ENCODE measurements at regions not wholly inside any gene's neighbourhood (a gene's known extent, or its start where the extent isn't known, plus 50 kb on each side); places are given as distances from the start of the nearest gene placed in this dataset.
"Not testable (repeated sequence)": the region's sequence is repeated elsewhere in the genome, so short reads cannot be mapped to it uniquely, and the experiment has no call there.

GRCh38 chr16:16996827-16997226, 473.9 kb downstream of the XYLT1 start:
- no peaks in the 10 kb centered on the region for H3K27me3 ChIP-seq
- DNase-seq: no peak
- no peaks in the 10 kb centered on the region for H3K36me3 ChIP-seq
- no peak for TF ChIP-seq CTCF (IDR thresholded peaks at IDR 0.05)
- TF ChIP-seq POLR2A (IDR thresholded peaks at IDR 0.05): no peak
- no peak overlapping the region for H3K4me3 ChIP-seq
- no peaks in the 10 kb centered on the region for H3K9me3 ChIP-seq
- no peaks in the 10 kb centered on the region for H3K4me1 ChIP-seq
- no peak overlapping the region for H3K27ac ChIP-seq
- intact Hi-C loops (cut with DNase I; ENCODE audit: low total_unique reads): no loop called here

- TF ChIP-seq POLR2A (IDR thresholded peaks at IDR 0.05): no peak
- TF ChIP-seq CTCF (IDR thresholded peaks at IDR 0.05): no peak
- H3K4me3 ChIP-seq: no peak overlapping the region
- H3K27ac ChIP-seq: no peak overlapping the region
- no peaks in the 10 kb centered on the region for H3K36me3 ChIP-seq
- H3K9me3 ChIP-seq: no peaks in the 10 kb centered on the region
- H3K27me3 ChIP-seq: no peaks in the 10 kb centered on the region
- no peaks in the 10 kb centered on the region for H3K4me1 ChIP-seq
- intact Hi-C loops (cut with DNase I; ENCODE audit: low total_unique reads): no loop called here
- no peak for DNase-seq
These were observed 473.4 kb downstream of the XYLT1 start for GRCh38 chr16:16997349-16997748.

GRCh38 chr16:17001471-17001870, 469.3 kb downstream of the XYLT1 start:
- TF ChIP-seq CTCF (IDR thresholded peaks at IDR 0.05): no peak
- TF ChIP-seq POLR2A (IDR thresholded peaks at IDR 0.05): no peak
- intact Hi-C loops (cut with DNase I; ENCODE audit: low total_unique reads): no loop called here
- Histone ChIP-seq H3K4me3 (no peak overlapping the region), H3K27me3 (no peaks in the 10 kb centered on the region), H3K27ac (no peak overlapping the region), H3K9me3 (no peaks in the 10 kb centered on the region), H3K4me1 (no peaks in the 10 kb centered on the region), H3K36me3 (no peaks in the 10 kb centered on the region)
- DNase-seq: no peak

GRCh38 chr16:17002565-17002964, 468.2 kb downstream of the XYLT1 start:
- no peak overlapping the region for H3K27ac ChIP-seq
- H3K27me3 ChIP-seq: no peaks in the 10 kb centered on the region
- H3K9me3 ChIP-seq: no peaks in the 10 kb centered on the region
- DNase-seq: no peak
- no peak for TF ChIP-seq CTCF (IDR thresholded peaks at IDR 0.05)
- no peak for TF ChIP-seq POLR2A (IDR thresholded peaks at IDR 0.05)
- no peak overlapping the region for H3K4me3 ChIP-seq
- intact Hi-C loops (cut with DNase I; ENCODE audit: low total_unique reads): no loop called here
- no peaks in the 10 kb centered on the region for H3K4me1 ChIP-seq
- H3K36me3 ChIP-seq: no peaks in the 10 kb centered on the region

GRCh38 chr16:17005963-17006362, 464.8 kb downstream of the XYLT1 start:
- H3K4me1 ChIP-seq; H3K27ac ChIP-seq; H3K9me3 ChIP-seq; DNase-seq; H3K4me3 ChIP-seq; H3K27me3 ChIP-seq; H3K36me3 ChIP-seq; intact Hi-C loops (cut with DNase I; ENCODE audit: low total_unique reads): not testable (repeated sequence)

- no peak for DNase-seq
- H3K27me3 ChIP-seq: no peaks in the 10 kb centered on the region
- H3K4me3 ChIP-seq: no peak overlapping the region
- no peaks in the 10 kb centered on the region for H3K36me3 ChIP-seq
- TF ChIP-seq CTCF (IDR thresholded peaks at IDR 0.05) (no peak), POLR2A (IDR thresholded peaks at IDR 0.05) (no peak)
- no peaks in the 10 kb centered on the region for H3K9me3 ChIP-seq
- no peaks in the 10 kb centered on the region for H3K4me1 ChIP-seq
- no peak overlapping the region for H3K27ac ChIP-seq
- intact Hi-C loops (cut with DNase I; ENCODE audit: low total_unique reads): no loop called here
These were observed 459.0 kb downstream of the XYLT1 start for GRCh38 chr16:17011712-17012111.

All from uterus (tissue), 3 donors.